HUES48 (cell line): ENCODE measurements at regions not wholly inside any gene's neighbourhood (a gene's known extent, or its start where the extent isn't known, plus 50 kb on each side); places are given as distances from the start of the nearest gene placed in this dataset.
"Not testable (repeated sequence)": the region's sequence is repeated elsewhere in the genome, so short reads cannot be mapped to it uniquely, and the experiment has no call there.

Experiments used
- H3K27ac ChIP-seq: one replicate; pipeline ENCODE4 v1.7.0; 2013; ENCODE audit warnings: low read depth, low read length, inconsistent platforms
- H3K27me3 ChIP-seq: 2 replicates; pipeline ENCODE4 v1.6.1; 2013; ENCODE audit warnings: mild to moderate bottlenecking, low read length; ENCODE audit not compliant: control insufficient read depth, insufficient read depth
- H3K36me3 ChIP-seq: 2 replicates; pipeline ENCODE4 v1.6.1; 2013; ENCODE audit warnings: low read length; ENCODE audit not compliant: control insufficient read depth, insufficient read depth
- H3K4me1 ChIP-seq: 2 replicates; pipeline ENCODE4 v1.6.1; 2013; ENCODE audit warnings: mild to moderate bottlenecking, low read length; ENCODE audit not compliant: control insufficient read depth, insufficient read depth
- H3K4me3 ChIP-seq: 2 replicates; pipeline ENCODE4 v1.5.1; 2013; ENCODE audit warnings: mild to moderate bottlenecking, low read depth, low read length
- H3K9ac ChIP-seq: 2 replicates; pipeline ENCODE4 v1.6.1; 2013; ENCODE audit warnings: mild to moderate bottlenecking, low read depth, low read length, moderate library complexity
- H3K9me3 ChIP-seq: 2 replicates; pipeline ENCODE4 v1.6.1; 2013; ENCODE audit warnings: low read length; ENCODE audit not compliant: control insufficient read depth, insufficient read depth

GRCh38 chr10:70980687-70981086 lies 92.3 kb upstream of the PCBD1 start:
- H3K4me3 ChIP-seq = no peak overlapping the region

GRCh38 chr10:70981171-70981836 lies 92.9 kb upstream of the PCBD1 start:
- H3K9ac ChIP-seq = no peak overlapping the region
- no peak overlapping the region for H3K27ac ChIP-seq
- no peak overlapping the region for H3K4me3 ChIP-seq
- no peaks in the 10 kb centered on the region for H3K27me3 ChIP-seq
- no peaks in the 10 kb centered on the region for H3K4me1 ChIP-seq
- H3K9me3 ChIP-seq = no peaks in the 10 kb centered on the region
- no peaks in the 10 kb centered on the region for H3K36me3 ChIP-seq

More at GRCh38 chr10:70980687-70981086, 92.3 kb upstream of the PCBD1 start:
- Histone ChIP-seq H3K27me3 (no peaks in the 10 kb centered on the region), H3K9ac (no peak overlapping the region), H3K36me3 (no peaks in the 10 kb centered on the region), H3K9me3 (no peaks in the 10 kb centered on the region), H3K4me1 (no peaks in the 10 kb centered on the region), H3K27ac (no peak overlapping the region)

DNA sequence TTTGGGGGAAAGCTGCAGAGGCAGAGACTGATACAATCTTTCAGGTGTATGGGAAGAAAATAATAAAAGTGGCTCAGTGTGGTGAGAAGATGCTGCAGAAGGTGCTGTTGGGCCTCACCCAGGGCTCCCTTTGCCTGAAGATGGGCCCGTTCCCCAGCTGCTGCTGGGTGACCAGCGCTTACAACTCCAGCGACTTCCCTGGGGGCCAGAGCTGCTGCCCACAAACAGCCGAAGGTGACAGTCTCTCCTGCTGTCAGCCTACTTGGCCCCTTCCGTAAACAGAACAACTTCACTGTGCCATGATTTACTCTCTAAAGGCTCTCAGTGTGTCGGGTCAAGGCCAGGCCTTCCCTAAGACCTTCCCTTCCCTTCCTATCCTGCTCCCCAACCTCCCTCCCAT lies 93.6 kb upstream of the PCBD1 start:
- H3K9me3 ChIP-seq = no peaks in the 10 kb centered on the region
- no peak overlapping the region for H3K4me3 ChIP-seq
- no peaks in the 10 kb centered on the region for H3K4me1 ChIP-seq
- H3K27ac ChIP-seq = no peak overlapping the region
- no peaks in the 10 kb centered on the region for H3K27me3 ChIP-seq
- no peak overlapping the region for H3K9ac ChIP-seq
- H3K36me3 ChIP-seq = no peaks in the 10 kb centered on the region

GRCh38 chr10:70982443-70982842 lies 94.1 kb upstream of the PCBD1 start:
- no peak overlapping the region for H3K4me3 ChIP-seq
- H3K9me3 ChIP-seq = no peaks in the 10 kb centered on the region
- H3K9ac ChIP-seq = no peak overlapping the region
- no peaks in the 10 kb centered on the region for H3K4me1 ChIP-seq
- no peaks in the 10 kb centered on the region for H3K36me3 ChIP-seq
- no peak overlapping the region for H3K27ac ChIP-seq
- H3K27me3 ChIP-seq = no peaks in the 10 kb centered on the region

GRCh38 chr10:70984986-70985722 lies 96.8 kb upstream of the PCBD1 start:
- Histone ChIP-seq H3K4me1 (no peaks in the 10 kb centered on the region), H3K27ac (no peak overlapping the region), H3K4me3 (no peak overlapping the region), H3K36me3 (no peaks in the 10 kb centered on the region), H3K27me3 (no peaks in the 10 kb centered on the region), H3K9ac (no peak overlapping the region), H3K9me3 (no peaks in the 10 kb centered on the region)

DNA sequence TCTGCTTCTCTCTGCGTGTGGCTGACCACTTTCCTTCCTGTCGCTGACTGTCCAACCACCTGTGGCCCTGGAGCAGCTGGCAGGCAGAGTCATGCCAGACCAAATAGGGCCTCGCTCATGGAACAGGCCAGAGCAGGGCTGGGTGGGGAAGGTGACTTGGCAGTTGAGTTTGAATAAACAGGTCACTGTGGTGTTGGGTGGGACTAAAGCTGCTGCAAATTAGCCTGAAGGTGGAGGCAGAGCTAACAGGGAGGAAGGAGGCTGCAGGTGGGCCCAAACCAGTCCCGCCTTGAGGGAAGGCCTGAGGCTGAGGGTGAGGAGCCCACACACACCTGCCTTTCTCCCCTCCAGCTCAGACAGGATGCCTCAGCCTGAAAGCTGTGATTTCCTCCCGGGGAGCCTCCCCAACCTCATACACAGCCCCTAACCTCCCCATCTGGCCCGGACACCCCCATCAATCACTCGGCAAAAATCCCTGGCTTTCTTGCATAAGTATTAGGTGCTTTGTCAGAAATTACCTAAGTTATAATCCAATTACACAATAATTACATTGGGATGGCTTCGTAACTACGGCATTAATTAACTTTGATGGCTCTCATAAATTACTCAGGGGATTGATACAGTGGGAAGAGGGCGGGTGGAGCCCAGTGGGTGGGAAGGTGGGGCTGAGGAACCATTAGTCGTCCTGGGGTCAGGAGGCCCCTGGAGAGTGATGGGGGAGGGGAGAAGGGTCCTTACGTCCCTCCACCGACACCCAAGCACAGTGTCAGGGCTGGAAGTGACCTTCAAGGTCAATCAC lies 97.7 kb upstream of the PCBD1 start:
- Histone ChIP-seq H3K36me3 (no peaks in the 10 kb centered on the region), H3K27me3 (no peaks in the 10 kb centered on the region), H3K27ac (no peak overlapping the region), H3K9me3 (no peaks in the 10 kb centered on the region), H3K4me3 (no peak overlapping the region), H3K4me1 (no peaks in the 10 kb centered on the region), H3K9ac (no peak overlapping the region)

DNA sequence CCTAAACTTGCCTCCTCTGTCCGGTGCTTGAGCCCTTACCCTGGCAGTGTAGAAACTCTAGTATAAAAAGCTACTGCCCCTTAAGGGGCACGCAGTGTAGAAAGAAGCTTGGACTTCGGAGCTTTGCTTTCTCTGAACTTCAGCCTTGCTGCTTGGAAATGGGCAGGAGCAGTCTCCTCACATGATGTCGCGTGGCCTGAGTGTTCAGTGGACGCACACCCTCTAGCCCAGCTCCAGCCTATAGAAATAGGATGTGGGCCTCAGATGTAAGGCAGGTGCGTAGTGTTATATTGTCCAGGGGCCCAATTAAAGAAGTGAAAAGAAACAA lies 98.2 kb upstream of the PCBD1 start:
- Histone ChIP-seq H3K27me3 (no peaks in the 10 kb centered on the region), H3K4me3 (no peak overlapping the region), H3K36me3 (no peaks in the 10 kb centered on the region), H3K4me1 (no peaks in the 10 kb centered on the region), H3K9me3 (no peaks in the 10 kb centered on the region), H3K9ac (no peak overlapping the region), H3K27ac (no peak overlapping the region)

DNA sequence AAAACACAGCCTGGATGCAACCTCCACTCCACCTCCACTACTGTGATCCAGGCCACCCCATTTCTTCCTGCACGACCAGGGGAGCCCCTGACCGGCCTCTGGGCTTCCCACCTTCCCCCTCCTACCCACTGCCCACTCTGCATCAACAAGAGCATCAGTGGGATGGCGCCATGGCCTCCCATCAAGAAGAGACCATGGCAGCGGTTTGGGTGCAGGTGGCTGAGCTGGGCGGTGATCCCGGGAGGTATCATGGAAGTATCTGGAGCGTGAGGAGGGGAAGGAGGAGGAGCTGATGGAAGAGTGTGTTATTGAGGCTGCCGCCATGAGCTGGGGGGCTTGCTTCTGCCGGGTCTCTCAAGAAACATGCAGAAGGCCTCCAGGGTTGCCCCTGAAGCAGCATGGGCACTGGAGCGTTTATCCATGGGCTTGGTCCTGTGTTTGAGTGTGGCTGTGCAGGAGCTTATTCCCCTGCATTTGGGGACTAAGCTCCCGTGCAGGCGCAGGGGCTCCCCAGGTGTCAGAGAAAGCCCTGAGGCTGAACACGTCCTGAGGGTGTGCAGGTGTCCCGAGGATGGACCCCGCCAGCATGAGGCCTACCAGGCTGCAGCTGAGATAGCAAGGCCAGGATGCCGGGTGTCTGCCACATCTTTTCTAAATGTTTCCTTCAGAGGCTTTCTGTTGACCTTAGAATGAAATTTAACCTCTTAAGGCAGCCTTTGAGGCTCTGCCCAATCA lies 99.2 kb upstream of the PCBD1 start:
- Histone ChIP-seq H3K9ac (no peak overlapping the region), H3K9me3 (no peaks in the 10 kb centered on the region), H3K36me3 (no peaks in the 10 kb centered on the region), H3K4me1 (no peaks in the 10 kb centered on the region), H3K27ac (no peak overlapping the region), H3K27me3 (no peaks in the 10 kb centered on the region), H3K4me3 (no peak overlapping the region)

DNA sequence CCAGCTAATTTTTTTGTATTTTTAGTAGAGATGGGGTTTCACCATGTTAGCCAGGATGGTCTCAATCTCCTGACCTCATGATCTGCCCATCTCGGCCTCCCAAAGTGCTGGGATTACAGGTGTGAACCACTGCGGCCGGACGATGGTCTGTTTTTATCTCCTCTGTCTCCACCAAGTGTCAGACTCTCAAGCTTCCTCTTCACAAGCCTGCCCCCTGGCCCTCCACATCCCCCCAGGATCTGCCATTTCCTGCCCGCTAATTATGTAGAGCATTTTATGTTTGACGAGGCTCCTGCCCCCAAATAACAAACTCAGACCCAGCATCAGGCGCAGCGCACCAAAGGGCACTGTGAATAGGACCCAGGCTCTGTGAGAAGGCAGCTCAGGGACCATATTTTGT lies 101.8 kb upstream of the PCBD1 start:
- not testable (repeated sequence) for H3K4me1 ChIP-seq, H3K27me3 ChIP-seq, H3K27ac ChIP-seq, H3K4me3 ChIP-seq, H3K36me3 ChIP-seq, H3K9ac ChIP-seq, H3K9me3 ChIP-seq

DNA sequence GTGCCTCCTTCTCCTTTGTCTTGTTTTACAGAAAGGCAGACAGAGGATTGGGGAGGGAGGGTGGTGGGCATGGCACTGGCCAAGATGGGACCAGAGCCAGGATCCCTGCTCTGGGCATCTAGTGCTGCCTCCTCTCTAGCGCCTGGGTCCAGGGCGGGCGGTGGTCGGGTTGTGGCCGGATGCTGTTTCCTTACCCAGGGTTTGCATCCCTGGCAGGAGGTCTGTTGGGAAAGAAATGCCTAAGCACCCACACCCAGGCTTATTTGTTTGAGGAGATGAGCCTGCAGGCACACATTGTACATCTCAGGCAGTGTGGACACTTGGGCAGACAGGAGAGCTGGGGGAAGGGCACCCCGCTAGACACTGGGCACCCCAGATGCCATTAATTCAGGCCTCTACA lies 102.3 kb upstream of the PCBD1 start:
- Histone ChIP-seq H3K27me3 (no peaks in the 10 kb centered on the region; the same call in 1 of the 2 replicates), H3K36me3 (no peaks in the 10 kb centered on the region), H3K27ac (no peak overlapping the region), H3K9me3 (no peaks in the 10 kb centered on the region), H3K4me1 (no peaks in the 10 kb centered on the region), H3K9ac (no peak overlapping the region), H3K4me3 (no peak overlapping the region)
